Brain microvascular endothelial cell (primary cell): ENCODE measurements at regions not wholly inside any gene's neighbourhood (a gene's known extent, or its start where the extent isn't known, plus 50 kb on each side); places are given as distances from the start of the nearest gene placed in this dataset.
"Not testable (repeated sequence)": the region's sequence is repeated elsewhere in the genome, so short reads cannot be mapped to it uniquely, and the experiment has no call there.

ENCODE experiments used
- DNase-seq: peaks from one replicate; pipeline ENCODE4 v3.0.0-alpha.2; 2020
- H3K27ac ChIP-seq: fragments of 250-450 bp; sonication (Bioruptor Pico); 2 replicates; pipeline ENCODE4 v1.5.1; 2020; ENCODE audit warnings: mild to moderate bottlenecking, moderate library complexity
- H3K27me3 ChIP-seq: fragments of 250-450 bp; sonication (Bioruptor Pico); replicated peaks from 2 replicates; pipeline ENCODE4 v1.5.1; 2020; ENCODE audit warnings: mild to moderate bottlenecking
- H3K36me3 ChIP-seq: fragments of 250-450 bp; sonication (Bioruptor Pico); replicated peaks from 2 replicates; pipeline ENCODE4 v1.5.1; 2020; ENCODE audit warnings: mild to moderate bottlenecking
- H3K4me3 ChIP-seq: 2 replicates; pipeline ENCODE4 v1.5.1; 2011; ENCODE audit warnings: low read depth, mild to moderate bottlenecking, control low read depth, low read length, moderate library complexity
- CTCF ChIP-seq: IDR thresholded peaks from 2 replicates; pipeline ENCODE4 v1.5.1; 2011; ENCODE audit warnings: low read depth, mild to moderate bottlenecking, moderate library complexity, low read length, control low read depth, inconsistent platforms; ENCODE audit errors: missing control alignments
- in situ Hi-C: cut with HindIII; loops from 2 replicates; pipeline ENCODE4 v1.10.0; 2017; ENCODE audit warnings: low sequenced_read_pairs, low pct_ligation_motif_present

GRCh38 chr5:96193946-96194345 is 232.3 kb upstream of the ELL2 start:
- no peak for DNase-seq
- Histone ChIP-seq H3K27me3 (no peaks in the 10 kb centered on the region), H3K27ac (no peak overlapping the region), H3K4me3 (no peak overlapping the region), H3K36me3 (no peaks in the 10 kb centered on the region)
- in situ Hi-C loops = no loop called here
- no peak for TF ChIP-seq CTCF

- Histone ChIP-seq H3K4me3 (no peak overlapping the region), H3K36me3 (no peaks in the 10 kb centered on the region), H3K27me3 (no peaks in the 10 kb centered on the region), H3K27ac (no peak overlapping the region)
- TF ChIP-seq CTCF = no peak
- in situ Hi-C loops = no loop called here
- no peak for DNase-seq
Measured at GRCh38 chr5:96189987-96190386, 228.3 kb upstream of the ELL2 start.

- no peak overlapping the region for H3K27ac ChIP-seq
- no peaks in the 10 kb centered on the region for H3K27me3 ChIP-seq
- DNase-seq = no peak
- H3K36me3 ChIP-seq = no peaks in the 10 kb centered on the region
- TF ChIP-seq CTCF = no peak
- no peak overlapping the region for H3K4me3 ChIP-seq
- in situ Hi-C loops = no loop called here
Measured at GRCh38 chr5:96189028-96189826, 227.6 kb upstream of the ELL2 start.

GRCh38 chr5:96187309-96188027 is 225.8 kb upstream of the ELL2 start:
- Histone ChIP-seq H3K27me3 (no peaks in the 10 kb centered on the region), H3K4me3 (no peak overlapping the region), H3K27ac (no peak overlapping the region), H3K36me3 (no peaks in the 10 kb centered on the region)
- no peak for TF ChIP-seq CTCF
- in situ Hi-C loops = no loop called here
- no peak for DNase-seq

GRCh38 chr5:96184510-96184909 is 222.9 kb upstream of the ELL2 start:
- H3K36me3 ChIP-seq, DNase-seq, H3K27ac ChIP-seq, H3K27me3 ChIP-seq, H3K4me3 ChIP-seq, in situ Hi-C loops: not testable (repeated sequence)

GRCh38 chr5:96180684-96181435 is 219.2 kb upstream of the ELL2 start:
- no peak for TF ChIP-seq CTCF
- H3K36me3 ChIP-seq = no peaks in the 10 kb centered on the region

More at GRCh38 chr5:96180684-96181435, 219.2 kb upstream of the ELL2 start:
- Histone ChIP-seq H3K4me3 (no peak overlapping the region), H3K27ac (no peak overlapping the region), H3K27me3 (no peaks in the 10 kb centered on the region)
- in situ Hi-C loops = no loop called here
- no peak for DNase-seq
